ENCODE measurements at regions not wholly inside any gene's neighbourhood (a gene's known extent, or its start where the extent isn't known, plus 50 kb on each side); places are given as distances from the start of the nearest gene placed in this dataset.

- TF ChIP-seq EZH2phosphoT487 (IDR thresholded peaks at IDR 0.05; ENCODE audit: low read depth, severe bottlenecking, unreplicated experiment) (no peak), EZH2 (IDR thresholded peaks at IDR 0.05; ENCODE audit: borderline replicate concordance) (no peak), CTCF (IDR thresholded peaks at IDR 0.05; ENCODE audit: poor library complexity) (no peak)
These were observed 499.5 kb upstream of the MYT1L start for GRCh38 chr2:2830576-2830975.
